Osteocyte (in vitro differentiated cells): ENCODE measurements at regions not wholly inside any gene's neighbourhood (a gene's known extent, or its start where the extent isn't known, plus 50 kb on each side); places are given as distances from the start of the nearest gene placed in this dataset.

ENCODE experiments used
- DNase-seq: peaks from one replicate; pipeline ENCODE4 v3.0.0; 2021; ENCODE audit warnings: mixed read lengths; ENCODE audit not compliant: unreplicated experiment; ENCODE audit errors: extremely low spot score
- H3K27ac Mint-ChIP-seq: one replicate; pipeline ENCODE4 v1.8.0; 2021; ENCODE audit warnings: mild to moderate bottlenecking, mixed read lengths; ENCODE audit not compliant: unreplicated experiment
- H3K27me3 Mint-ChIP-seq: one replicate; pipeline ENCODE4 v1.8.0; 2021; ENCODE audit warnings: mixed read lengths; ENCODE audit not compliant: unreplicated experiment
- H3K36me3 Mint-ChIP-seq: one replicate; pipeline ENCODE4 v1.8.0; 2021; ENCODE audit warnings: mixed read lengths; ENCODE audit not compliant: unreplicated experiment
- H3K4me1 Mint-ChIP-seq: one replicate; pipeline ENCODE4 v1.8.0; 2021; ENCODE audit warnings: mixed read lengths; ENCODE audit not compliant: unreplicated experiment
- H3K4me3 Mint-ChIP-seq: one replicate; pipeline ENCODE4 v1.8.0; 2021; ENCODE audit warnings: mild to moderate bottlenecking, moderate library complexity, mixed read lengths; ENCODE audit not compliant: unreplicated experiment
- H3K9me3 Mint-ChIP-seq: one replicate; pipeline ENCODE4 v1.8.0; 2021; ENCODE audit warnings: mixed read lengths; ENCODE audit not compliant: unreplicated experiment
- CTCF ChIP-seq: fragments of 200-600 bp; sonication (generic); IDR thresholded peaks from 2 replicates; pipeline ENCODE4 v1.5.0; 2021; ENCODE audit warnings: antibody characterized with exemption, mild to moderate bottlenecking, moderate library complexity

DNA sequence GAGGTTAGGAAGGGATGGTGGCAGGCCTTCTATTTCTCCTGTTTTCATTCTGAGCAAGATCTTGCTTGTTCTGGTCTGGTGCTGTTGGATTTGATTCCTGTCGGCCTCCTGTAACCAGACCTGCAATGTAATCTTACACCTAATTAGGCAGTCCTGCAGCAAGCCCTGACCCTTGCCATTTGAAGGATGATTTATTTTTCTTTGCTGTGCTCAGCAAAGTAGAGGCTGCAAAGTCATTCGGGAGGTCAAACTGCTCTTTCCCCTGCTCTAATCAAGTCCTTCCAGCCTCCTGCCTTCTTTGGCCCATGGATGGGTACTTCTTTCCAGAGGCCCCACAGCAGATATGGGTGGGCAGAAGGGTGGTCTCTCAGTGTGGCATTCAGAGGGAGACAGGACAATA is 417.7 kb upstream of the USP24 start:
- H3K4me1 Mint-ChIP-seq = peaks cover 65% of the 10 kb centered on the region
- H3K27me3 Mint-ChIP-seq = no peaks in the 10 kb centered on the region
- peak overlapping the region; percentile 91 for H3K27ac Mint-ChIP-seq
- peaks cover 3% of the 10 kb centered on the region for H3K9me3 Mint-ChIP-seq
- DNase-seq = no peak
- TF ChIP-seq CTCF = no peak
- H3K36me3 Mint-ChIP-seq = no peaks in the 10 kb centered on the region
- no peak overlapping the region for H3K4me3 Mint-ChIP-seq

GRCh38 chr1:55632058-55632457 is 416.9 kb upstream of the USP24 start:
- no peak for TF ChIP-seq CTCF
- Mint-ChIP-seq H3K4me3 (no peak overlapping the region), H3K4me1 (peaks cover 57% of the 10 kb centered on the region), H3K9me3 (peaks cover 3% of the 10 kb centered on the region), H3K36me3 (no peaks in the 10 kb centered on the region), H3K27ac (peak overlapping the region; percentile 91), H3K27me3 (no peaks in the 10 kb centered on the region)
- DNase-seq = no peak

DNA sequence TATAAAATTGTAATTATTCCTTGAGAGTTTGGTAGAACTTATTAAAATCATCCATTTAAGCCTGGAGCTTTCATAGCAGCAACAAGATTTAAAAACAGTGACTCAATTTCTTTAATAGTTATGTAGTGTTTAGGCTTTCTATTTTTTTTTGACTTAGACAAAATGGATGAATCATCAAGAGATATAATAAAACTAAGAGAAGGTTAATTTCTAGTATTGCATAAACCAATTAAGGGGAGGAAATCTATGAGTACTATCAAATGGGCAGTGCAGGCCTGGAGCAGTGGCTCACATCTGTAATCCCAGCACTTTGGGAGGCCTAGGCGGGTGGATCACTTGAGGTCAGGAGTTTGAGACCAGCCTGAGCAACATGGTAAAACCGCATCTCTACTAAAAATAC is 416.3 kb upstream of the USP24 start:
- H3K4me3 Mint-ChIP-seq = no peak overlapping the region
- H3K9me3 Mint-ChIP-seq = peaks cover 3% of the 10 kb centered on the region
- H3K27ac Mint-ChIP-seq = peak overlapping the region; percentile 91
- no peaks in the 10 kb centered on the region for H3K27me3 Mint-ChIP-seq
- TF ChIP-seq CTCF = no peak
- no peaks in the 10 kb centered on the region for H3K36me3 Mint-ChIP-seq
- DNase-seq = peak; percentile 27
- H3K4me1 Mint-ChIP-seq = peaks cover 52% of the 10 kb centered on the region

- no peak overlapping the region for H3K4me3 Mint-ChIP-seq
- no peak for DNase-seq
- peaks cover 11% of the 10 kb centered on the region for H3K4me1 Mint-ChIP-seq
- peaks cover 3% of the 10 kb centered on the region for H3K9me3 Mint-ChIP-seq
- H3K27me3 Mint-ChIP-seq = no peaks in the 10 kb centered on the region
- H3K27ac Mint-ChIP-seq = no peak overlapping the region
- no peak for TF ChIP-seq CTCF
- no peaks in the 10 kb centered on the region for H3K36me3 Mint-ChIP-seq
These were observed 411.2 kb upstream of the USP24 start for GRCh38 chr1:55626326-55626725.

- no peak for TF ChIP-seq CTCF
- no peaks in the 10 kb centered on the region for H3K36me3 Mint-ChIP-seq
- no peaks in the 10 kb centered on the region for H3K9me3 Mint-ChIP-seq
- no peaks in the 10 kb centered on the region for H3K27me3 Mint-ChIP-seq
- H3K27ac Mint-ChIP-seq = no peak overlapping the region
- no peak overlapping the region for H3K4me3 Mint-ChIP-seq
- no peak for DNase-seq
- peaks cover 11% of the 10 kb centered on the region for H3K4me1 Mint-ChIP-seq
These were observed 409.6 kb upstream of the USP24 start for GRCh38 chr1:55624766-55625165.
